AG04449 (cell line): ENCODE measurements at regions not wholly inside any gene's neighbourhood (a gene's known extent, or its start where the extent isn't known, plus 50 kb on each side); places are given as distances from the start of the nearest gene placed in this dataset.
"Not testable (repeated sequence)": the region's sequence is repeated elsewhere in the genome, so short reads cannot be mapped to it uniquely, and the experiment has no call there.

Source experiments
- CTCF ChIA-PET: fragments of 350-600 bp; formaldehyde crosslinking; extraction: SDS; loops from one replicate; lab custom pipeline; 2021; ENCODE audit warnings: antibody characterized with exemption; lab: Yijun Ruan, JAX
- POLR2A ChIA-PET: fragments of 400-600, 350-600 bp; formaldehyde crosslinking; extraction: SDS; loops from one replicate; lab custom pipeline; 2020; ENCODE audit warnings: antibody characterized with exemption, inconsistent platforms; lab: Yijun Ruan, JAX
- DNase-seq: peaks from one replicate; pipeline ENCODE4 v3.0.0-alpha.2; 2010; ENCODE audit warnings: low read depth, low spot score
- H3K4me3 ChIP-seq: 2 replicates; pipeline ENCODE4 v1.5.1; 2011; ENCODE audit warnings: low read depth, mild to moderate bottlenecking, control low read depth, low read length
- CTCF ChIP-seq: IDR thresholded peaks from one replicate; pipeline ENCODE4 v1.5.1; 2011; ENCODE audit warnings: mild to moderate bottlenecking, moderate library complexity, low read length, control low read depth, inconsistent platforms; ENCODE audit not compliant: insufficient read depth; ENCODE audit errors: missing control alignments

GRCh38 chr10:121134711-121135110, 283.5 kb downstream of the WDR11 start:
- ChIA-PET CTCF (no interaction called here), POLR2A (no interaction called here)
- no peak for DNase-seq
- H3K4me3 ChIP-seq = no peak overlapping the region
- TF ChIP-seq CTCF = no peak

- ChIA-PET POLR2A (no interaction called here), CTCF (no interaction called here)
- no peak for DNase-seq
Measured at GRCh38 chr10:121135512-121135911, 284.4 kb downstream of the WDR11 start.

GRCh38 chr10:121137533-121137932, 286.4 kb downstream of the WDR11 start:
- no peak for TF ChIP-seq CTCF
- H3K4me3 ChIP-seq = no peak overlapping the region
- ChIA-PET POLR2A (no interaction called here), CTCF (no interaction called here)
- DNase-seq = no peak

More at GRCh38 chr10:121135512-121135911, 284.4 kb downstream of the WDR11 start:
- TF ChIP-seq CTCF = no peak
- H3K4me3 ChIP-seq = no peak overlapping the region

- no peak for DNase-seq
- no peak for TF ChIP-seq CTCF
- ChIA-PET CTCF (no interaction called here), POLR2A (no interaction called here)
- H3K4me3 ChIP-seq = no peak overlapping the region
Measured at GRCh38 chr10:121138112-121138860, 287.1 kb downstream of the WDR11 start.

- POLR2A ChIA-PET = no interaction called here
- TF ChIP-seq CTCF = no peak
- no peak for DNase-seq
- CTCF ChIA-PET = no interaction called here
- no peak overlapping the region for H3K4me3 ChIP-seq
Measured at GRCh38 chr10:121138918-121139317, 287.8 kb downstream of the WDR11 start.

- H3K4me3 ChIP-seq, POLR2A ChIA-PET, DNase-seq, CTCF ChIA-PET: not testable (repeated sequence)
Measured at GRCh38 chr10:121145802-121146395, 294.7 kb downstream of the WDR11 start.
